CD4-positive, alpha-beta T cell treated with Interferon alpha-2 for 1 hour (primary cell): ENCODE measurements at regions not wholly inside any gene's neighbourhood (a gene's known extent, or its start where the extent isn't known, plus 50 kb on each side); places are given as distances from the start of the nearest gene placed in this dataset.
"Not testable (repeated sequence)": the region's sequence is repeated elsewhere in the genome, so short reads cannot be mapped to it uniquely, and the experiment has no call there.

ENCODE experiments used
- DNase-seq, 2 donors: peaks; one replicate each; pipeline ENCODE4 v3.0.0-alpha.2; 2020 to 2022

- DNase-seq: no peak
Measured at GRCh38 chr19:5257155-5258045, 83.2 kb downstream of the PTPRS start.

GRCh38 chr19:5255602-5256231 is 84.9 kb downstream of the PTPRS start:
- DNase-seq: no peak

- DNase-seq: no peak
Measured at GRCh38 chr19:5254944-5255343, 85.7 kb downstream of the PTPRS start.

DNA sequence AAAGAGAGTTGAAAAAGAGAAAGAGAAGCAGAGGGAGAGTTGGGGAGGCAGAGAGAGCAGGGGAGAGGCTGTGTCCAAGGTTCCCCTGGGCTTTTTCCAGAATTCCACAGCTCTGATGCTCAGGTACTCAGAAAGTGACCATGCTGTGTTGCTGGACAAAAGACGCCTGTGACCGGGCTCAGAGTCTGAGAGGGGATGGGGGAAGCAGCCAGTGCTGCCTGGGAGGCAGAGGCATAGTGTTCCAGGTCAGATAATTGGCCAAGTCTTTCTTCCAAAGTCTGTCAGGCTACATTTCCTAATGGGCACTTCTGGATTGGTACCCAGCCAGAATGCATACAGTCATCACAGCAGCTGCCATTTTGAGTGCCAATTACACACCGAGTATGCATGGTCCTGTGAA is 86.1 kb downstream of the PTPRS start:
- no peak for DNase-seq

DNA sequence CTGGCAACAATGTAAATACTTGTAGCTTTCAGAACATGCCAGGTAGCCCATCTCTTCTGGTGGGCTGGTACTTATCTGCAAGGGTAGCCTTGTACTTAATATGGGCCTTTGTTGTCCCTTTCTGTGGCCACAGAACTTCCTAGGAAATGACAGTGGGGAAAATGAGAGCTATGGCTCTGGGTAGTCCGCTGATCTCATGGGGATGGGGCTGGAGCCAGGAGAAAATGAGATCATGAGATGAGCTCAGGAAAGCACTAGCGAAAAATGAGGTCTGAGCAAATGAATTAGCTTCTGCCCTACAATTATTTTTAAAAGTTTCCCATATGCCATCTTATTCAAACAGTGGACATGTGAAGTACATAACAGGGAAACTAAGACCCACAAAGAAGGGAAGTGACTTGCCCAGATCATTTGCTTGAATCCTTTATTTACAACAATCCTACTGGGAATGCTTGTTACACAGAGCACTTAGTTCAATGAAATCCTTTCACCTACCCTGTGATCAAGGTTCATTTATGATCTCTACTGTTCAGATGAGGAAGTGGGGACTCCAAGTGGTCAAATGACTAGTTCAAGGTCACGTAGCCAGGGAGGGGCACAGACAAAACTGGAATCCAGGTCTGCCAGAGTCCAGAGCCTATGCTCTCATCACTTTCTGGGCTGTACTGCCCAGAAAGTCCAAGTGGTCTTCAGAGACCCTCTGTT is 87.1 kb downstream of the PTPRS start:
- no peak for DNase-seq

DNA sequence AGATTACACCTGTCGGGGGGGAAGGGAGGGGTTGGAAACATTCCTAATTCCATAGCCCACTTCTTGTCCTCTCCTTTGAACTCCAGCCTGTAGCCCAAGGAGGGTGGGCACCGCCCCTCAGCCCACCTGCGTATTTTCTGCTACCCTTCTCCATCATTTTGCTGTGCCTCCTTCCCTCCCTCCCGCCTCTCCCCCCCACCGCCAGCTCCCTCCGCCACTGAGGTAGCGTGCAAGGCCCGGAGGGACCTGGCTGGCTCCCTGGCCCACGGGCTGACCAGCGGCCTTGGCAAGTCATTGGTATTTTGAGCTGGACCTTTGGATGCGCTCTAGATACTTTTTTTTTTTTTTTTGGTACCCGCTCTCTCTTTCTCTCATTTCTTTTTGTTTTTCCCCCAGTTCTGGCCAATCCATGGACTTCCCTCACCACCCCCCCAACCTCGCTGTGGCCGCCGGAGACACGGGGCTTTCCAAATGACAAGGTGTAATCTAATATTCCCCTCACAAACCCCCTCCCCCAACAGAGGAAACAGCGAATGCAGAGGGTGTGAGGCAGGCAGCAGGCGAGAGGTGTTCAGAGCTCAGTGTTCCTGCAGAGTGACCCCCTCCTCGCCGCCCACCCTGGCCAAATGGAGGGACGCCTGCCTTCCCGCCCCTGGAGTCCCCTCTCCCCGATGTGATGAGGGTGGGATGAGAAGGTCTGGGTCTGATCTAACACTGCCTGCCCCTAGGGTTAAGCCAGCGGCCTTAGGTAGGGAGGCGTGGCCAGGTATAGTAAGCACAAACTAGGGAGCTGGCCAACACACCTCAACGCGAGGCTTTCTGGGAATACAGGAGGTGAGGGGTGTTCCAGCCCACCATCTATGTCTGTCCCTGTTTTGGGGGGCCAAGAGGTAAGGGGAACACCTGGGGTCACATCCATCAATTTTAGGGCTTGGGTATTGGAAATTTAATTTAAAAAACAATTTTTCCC is 89.2 kb downstream of the PTPRS start:
- DNase-seq: no peak

- DNase-seq: no peak
Measured at GRCh38 chr19:5250127-5250659, 90.4 kb downstream of the PTPRS start.

DNA sequence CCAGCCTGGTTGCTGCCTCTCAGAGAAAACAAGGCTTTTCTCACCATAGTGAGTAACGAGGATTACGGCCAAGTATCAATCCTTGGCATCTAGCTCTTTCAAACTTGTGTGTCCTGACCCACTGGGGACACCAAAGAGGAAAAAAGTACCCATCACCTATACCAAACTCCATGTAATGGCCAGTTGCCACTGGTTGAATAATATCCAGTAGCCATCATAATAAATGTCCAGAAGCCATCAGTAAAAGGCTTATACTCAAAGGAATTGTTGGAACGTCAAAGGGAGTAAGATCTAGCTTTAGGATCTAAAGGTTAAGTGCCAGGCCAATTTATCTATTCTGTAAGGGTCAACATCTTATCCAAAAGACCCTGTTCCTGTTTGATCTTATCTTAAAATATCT is 91.1 kb downstream of the PTPRS start:
- DNase-seq: no peak

DNA sequence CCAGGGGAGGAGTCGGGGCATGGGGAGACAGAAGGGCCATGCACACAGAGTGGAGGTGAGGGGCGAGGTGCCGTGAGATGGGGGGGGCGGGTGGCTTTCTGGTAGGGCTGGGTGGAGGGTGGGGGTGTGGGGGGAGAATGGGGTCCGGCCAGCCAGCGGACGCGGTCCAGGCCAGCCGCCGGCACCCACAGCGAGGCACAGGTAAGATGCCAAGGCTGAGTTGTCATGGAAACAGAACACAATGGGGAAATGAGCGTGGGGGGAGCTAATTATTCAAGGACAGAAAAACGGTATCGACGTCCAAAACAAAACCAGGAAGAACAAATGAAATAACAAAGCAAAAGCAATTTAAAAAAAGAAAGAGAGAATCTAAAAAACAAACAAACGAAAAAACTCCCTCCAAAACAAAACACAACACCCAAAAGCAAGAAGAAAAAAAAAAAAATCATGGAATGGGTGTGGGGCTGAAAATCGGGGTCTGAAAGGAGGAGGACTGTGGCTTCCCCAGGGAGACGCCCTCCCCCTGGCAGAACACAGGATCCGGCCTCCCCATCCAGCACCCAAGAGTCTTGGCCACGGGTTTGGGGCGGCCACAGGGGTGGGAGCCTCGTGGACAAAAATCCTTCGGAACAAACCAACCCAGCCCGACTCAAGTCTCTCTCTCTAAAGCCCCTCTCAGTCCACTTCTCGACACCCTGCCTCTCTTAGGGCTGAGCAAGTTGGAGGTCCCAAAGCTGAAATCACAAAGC is 92.5 kb downstream of the PTPRS start:
- DNase-seq: no peak

DNA sequence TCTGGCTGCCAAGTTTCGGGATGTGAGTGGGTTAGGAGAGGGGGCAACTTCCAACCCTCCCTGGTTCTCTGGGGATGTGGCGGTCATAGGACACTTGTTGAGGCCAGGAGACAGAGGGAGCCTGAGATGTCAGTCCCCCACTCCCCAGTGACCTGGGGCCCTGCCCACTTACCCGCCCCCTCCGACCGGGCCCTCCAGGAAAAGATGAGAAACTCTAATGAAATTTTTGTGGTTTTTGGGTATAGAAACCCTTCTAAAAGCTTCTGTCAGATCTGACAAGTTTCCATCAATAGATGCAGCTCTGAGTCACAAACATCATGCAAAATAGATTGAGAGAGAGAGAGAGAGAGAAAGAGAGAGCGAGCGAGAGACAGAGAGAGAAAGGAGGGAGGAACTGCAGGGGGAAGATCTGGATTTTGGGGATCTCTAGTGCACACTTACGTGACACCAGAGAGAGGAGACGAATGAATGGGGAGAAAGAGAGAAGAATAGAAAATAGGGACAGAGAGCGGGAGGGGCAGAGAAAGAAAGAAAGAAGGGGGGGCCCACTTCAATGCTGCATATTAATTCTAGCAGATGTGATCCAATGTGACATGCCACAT is 94.0 kb downstream of the PTPRS start:
- no peak for DNase-seq

GRCh38 chr19:5245631-5246553 is 94.7 kb downstream of the PTPRS start:
- DNase-seq: no peak

DNA sequence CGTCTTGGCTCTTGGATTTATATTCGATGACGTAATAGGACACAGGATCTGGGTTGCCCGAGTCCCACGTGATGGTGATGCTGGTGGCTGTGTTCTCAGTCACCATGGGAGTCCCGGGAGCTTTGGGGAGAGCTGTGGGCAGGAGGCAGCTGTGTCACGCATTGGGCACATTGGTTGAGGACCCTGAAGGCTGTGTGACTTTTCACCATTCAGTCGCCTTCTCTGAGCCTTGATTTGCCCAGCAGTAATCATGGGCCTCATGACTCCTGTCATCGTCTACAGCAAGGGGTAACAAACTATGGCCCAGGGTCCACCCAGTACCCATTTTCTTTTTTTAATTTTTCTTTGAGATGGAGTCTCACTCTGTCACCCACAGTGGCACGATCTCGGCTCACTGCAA is 96.3 kb downstream of the PTPRS start:
- DNase-seq: no peak

- no peak for DNase-seq
Measured at GRCh38 chr19:5243878-5244277, 96.7 kb downstream of the PTPRS start.

GRCh38 chr19:5241896-5242295 is 98.7 kb downstream of the PTPRS start:
- DNase-seq: not testable (repeated sequence)

- no peak for DNase-seq
Measured at GRCh38 chr19:5240011-5240410, 100.6 kb downstream of the PTPRS start.

DNA sequence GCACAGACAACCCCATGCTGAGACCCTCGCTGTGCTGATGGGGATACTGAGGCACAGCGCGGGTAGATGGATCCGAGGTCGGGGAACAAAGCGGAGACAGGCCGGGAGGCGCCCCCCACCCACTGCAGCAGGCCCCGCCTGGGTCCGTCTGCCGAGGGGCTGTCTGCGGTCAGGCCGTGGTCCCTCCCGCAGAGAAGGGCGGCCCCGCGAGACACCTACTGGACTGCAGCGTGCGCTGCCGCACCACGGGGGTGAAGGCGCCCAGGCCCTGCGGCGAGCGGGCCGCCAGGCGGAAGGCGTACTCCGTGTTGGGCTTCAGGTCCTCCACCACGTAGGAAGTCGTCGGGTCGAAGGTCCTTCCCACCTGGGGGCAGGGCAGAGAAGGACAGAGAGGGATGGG is 101.9 kb downstream of the PTPRS start:
- DNase-seq: no peak

GRCh38 chr19:5237939-5238480 is 102.6 kb downstream of the PTPRS start:
- no peak for DNase-seq

- no peak for DNase-seq
Measured at GRCh38 chr19:5237190-5237780, 103.3 kb downstream of the PTPRS start.
